NCI-H82 treated with DMSO at 0.1 percent for 48 hours (cell line): ENCODE measurements at regions not wholly inside any gene's neighbourhood (a gene's known extent, or its start where the extent isn't known, plus 50 kb on each side); places are given as distances from the start of the nearest gene placed in this dataset.

Source experiments
- DNase-seq: peaks from one replicate; lab custom pipeline; 2025; ENCODE audit not compliant: unreplicated experiment; lab: John Stamatoyannopoulos, UW

GRCh38 chr7:45974540-45975360 lies 53.7 kb upstream of the IGFBP3 start:
- no peak for DNase-seq

- no peak for DNase-seq
Measured at GRCh38 chr7:45973725-45974532, 52.9 kb upstream of the IGFBP3 start.

DNA sequence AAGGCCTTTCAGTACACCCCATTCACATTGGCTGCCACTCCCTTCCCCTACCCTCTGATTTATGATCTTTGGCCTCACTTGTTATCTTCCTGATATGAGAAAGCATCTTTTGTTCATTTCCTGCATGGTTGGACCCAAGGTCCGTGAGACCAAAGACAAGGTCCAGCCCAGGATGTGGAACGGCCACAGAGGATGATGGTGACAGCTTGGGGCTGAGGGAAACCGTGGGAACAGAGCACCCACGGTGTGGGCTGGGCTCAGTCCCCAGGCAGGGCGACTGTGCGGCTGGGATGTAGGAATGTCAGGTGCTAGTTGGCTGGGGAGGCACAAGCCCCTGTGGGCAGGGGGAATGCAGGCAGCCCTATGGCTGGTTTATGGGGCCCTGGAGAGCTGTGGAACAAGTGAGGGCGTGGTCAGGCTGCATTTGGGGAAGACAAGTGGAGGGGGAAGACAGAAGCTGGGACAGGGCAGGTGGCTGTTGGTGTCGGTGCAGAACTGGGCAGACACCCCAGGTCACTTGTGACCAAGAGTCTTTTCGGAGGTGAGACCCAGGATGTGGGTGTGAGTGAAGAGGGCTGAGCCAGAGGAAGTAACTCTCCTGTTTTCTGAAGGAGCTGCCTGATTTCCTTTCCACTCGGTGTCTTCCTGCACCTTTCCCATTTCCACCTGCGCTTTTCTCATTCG lies 51.7 kb upstream of the IGFBP3 start:
- no peak for DNase-seq

- no peak for DNase-seq
Measured at GRCh38 chr7:45971661-45972175, 50.6 kb upstream of the IGFBP3 start.

GRCh38 chr7:45971171-45971570 lies 50.1 kb upstream of the IGFBP3 start:
- DNase-seq = no peak
